IPS-18c (cell line): ENCODE measurements at regions not wholly inside any gene's neighbourhood (a gene's known extent, or its start where the extent isn't known, plus 50 kb on each side); places are given as distances from the start of the nearest gene placed in this dataset.

Experiments
- H3K4me3 ChIP-seq: 2 replicates; pipeline ENCODE4 v1.7.0; 2013; ENCODE audit warnings: low read depth, mild to moderate bottlenecking, low read length, moderate library complexity; ENCODE audit not compliant: insufficient read depth
- H3K9me3 ChIP-seq: one replicate; pipeline ENCODE4 v1.6.1; 2013; ENCODE audit warnings: mild to moderate bottlenecking, low read length, moderate library complexity; ENCODE audit not compliant: control insufficient read depth, insufficient read depth

GRCh38 chr16:81155769-81156168, 59.6 kb upstream of the GCSH start:
- Histone ChIP-seq H3K4me3 (no peak overlapping the region), H3K9me3 (peaks cover 2% of the 10 kb centered on the region)

GRCh38 chr16:81151648-81152310, 55.6 kb upstream of the GCSH start:
- Histone ChIP-seq H3K9me3 (no peaks in the 10 kb centered on the region), H3K4me3 (no peak overlapping the region)

DNA sequence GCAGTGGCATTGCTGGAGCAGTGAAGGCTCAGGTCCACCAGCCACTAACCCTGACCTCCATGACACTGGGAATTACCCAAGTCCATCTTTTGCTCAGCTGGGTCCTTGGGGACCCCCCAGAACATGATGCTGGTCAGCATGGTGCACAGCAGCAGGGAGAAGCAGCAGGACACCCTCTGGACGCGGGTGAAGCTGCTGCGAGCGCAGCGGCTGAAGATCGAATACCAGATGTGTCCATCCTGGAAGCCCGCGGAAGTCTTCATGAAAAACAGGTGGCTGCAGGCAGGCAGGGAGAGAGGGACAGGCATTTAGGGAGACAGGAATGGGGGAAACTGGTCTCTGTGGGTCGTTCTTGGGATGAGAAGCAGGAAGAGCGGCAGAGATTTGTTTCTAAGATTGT, 53.4 kb upstream of the GCSH start:
- no peaks in the 10 kb centered on the region for H3K9me3 ChIP-seq

DNA sequence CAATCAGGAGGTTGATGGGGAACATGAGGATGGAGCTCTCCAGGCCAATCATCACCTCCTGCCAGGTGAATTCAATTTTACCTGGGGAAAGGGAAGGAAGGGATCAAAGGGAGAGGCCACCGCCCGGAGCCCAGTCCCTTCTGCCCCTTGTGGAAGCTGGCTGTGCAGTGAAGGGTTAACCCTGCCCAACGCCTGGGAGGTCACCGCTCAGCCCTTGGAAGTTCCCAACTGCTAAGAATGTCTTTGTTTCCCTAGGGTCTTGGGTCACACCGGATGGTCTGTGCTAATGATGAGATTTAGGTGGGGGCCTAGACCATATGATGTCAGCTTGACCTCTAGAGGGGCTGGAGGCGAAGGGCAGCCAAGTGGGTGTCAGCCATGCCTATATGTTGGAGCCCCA, 52.1 kb upstream of the GCSH start:
- H3K4me3 ChIP-seq, result no peak overlapping the region
- no peaks in the 10 kb centered on the region for H3K9me3 ChIP-seq

More for the DNA sequence above, 53.4 kb upstream of the GCSH start:
- H3K4me3 ChIP-seq, result no peak overlapping the region
